Keratinocyte (primary cell): ENCODE measurements at regions not wholly inside any gene's neighbourhood (a gene's known extent, or its start where the extent isn't known, plus 50 kb on each side); places are given as distances from the start of the nearest gene placed in this dataset.

Experiments used
- DNase-seq: peaks from one replicate; pipeline ENCODE4 v3.0.0-alpha.2; 2011; ENCODE audit warnings: low read depth, missing footprints, low spot score
- FAIRE-seq: peaks from 2 replicates; lab custom pipeline; 2011; peaks lifted over from hg19 to GRCh38; lab: Jason Lieb, UNC
- H2AFZ ChIP-seq: 2 replicates; pipeline ENCODE4 v1.6.0; 2012; ENCODE audit warnings: low read length, control low read depth, inconsistent platforms; ENCODE audit not compliant: control insufficient read depth
- H3K27ac ChIP-seq: 2 replicates; pipeline ENCODE4 v1.5.1; 2011; ENCODE audit warnings: low read length; ENCODE audit not compliant: control insufficient read depth, insufficient read depth
- H3K27me3 ChIP-seq: 3 replicates; pipeline ENCODE4 v1.6.0; 2011; ENCODE audit warnings: low read length; ENCODE audit not compliant: control insufficient read depth, insufficient read depth; ENCODE audit errors: extremely low read depth
- H3K36me3 ChIP-seq, 2 experiments: 2 replicates in 1 of 2; 3 replicates in 1 of 2; pipeline ENCODE4 v1.5.1; 2011; ENCODE audit warnings: low read length in 2 of 2, mild to moderate bottlenecking in 1 of 2; ENCODE audit not compliant: control insufficient read depth in 2 of 2, insufficient read depth in 2 of 2; ENCODE audit errors: extremely low read depth in 1 of 2
- H3K4me1 ChIP-seq: 3 replicates; pipeline ENCODE4 v1.5.1; 2011; ENCODE audit warnings: low read length; ENCODE audit not compliant: control insufficient read depth, insufficient read depth; ENCODE audit errors: extremely low read depth
- H3K4me2 ChIP-seq: 3 replicates; pipeline ENCODE4 v1.6.0; 2011; ENCODE audit warnings: low read depth, low read length; ENCODE audit not compliant: control insufficient read depth, insufficient read depth; ENCODE audit errors: extremely low read depth
- H3K4me3 ChIP-seq, 3 experiments: fragments of 200-600 bp in 1 of 3; sonication (generic) in 1 of 3; 2 replicates in 2 of 3; 3 replicates in 1 of 3; pipeline ENCODE4 v1.5.1; 2011 to 2016; ENCODE audit warnings: low read length in 3 of 3, mild to moderate bottlenecking in 3 of 3, control low read depth in 2 of 3, inconsistent platforms in 1 of 3, low read depth in 1 of 3, mixed read lengths in 1 of 3, mixed run types in 1 of 3, moderate library complexity in 1 of 3; ENCODE audit not compliant: control insufficient read depth in 2 of 3, insufficient read depth in 2 of 3; ENCODE audit errors: extremely low read depth in 1 of 3
- H3K79me2 ChIP-seq: 2 replicates; pipeline ENCODE4 v1.6.0; 2012; ENCODE audit warnings: low read length; ENCODE audit not compliant: control insufficient read depth, insufficient read depth
- H3K9ac ChIP-seq: 3 replicates; pipeline ENCODE4 v1.6.0; 2011; ENCODE audit warnings: low read length; ENCODE audit not compliant: control insufficient read depth, insufficient read depth; ENCODE audit errors: extremely low read depth
- H3K9me1 ChIP-seq: 3 replicates; pipeline ENCODE4 v1.6.0; 2011; ENCODE audit warnings: low read length; ENCODE audit not compliant: control insufficient read depth, insufficient read depth; ENCODE audit errors: extremely low read depth
- H3K9me3 ChIP-seq: 2 replicates; pipeline ENCODE4 v1.5.1; 2012; ENCODE audit warnings: low read depth, low read length; ENCODE audit not compliant: control insufficient read depth
- H4K20me1 ChIP-seq: 3 replicates; pipeline ENCODE4 v1.6.0; 2011; ENCODE audit warnings: low read length; ENCODE audit not compliant: control insufficient read depth, insufficient read depth; ENCODE audit errors: extremely low read depth
- CTCF ChIP-seq, 3 experiments: IDR thresholded peaks in 1 of 3; conservative IDR thresholded peaks in 1 of 3; optimal IDR thresholded peaks in 1 of 3; 2 replicates in 2 of 3; 3 replicates in 1 of 3; pipeline versions ENCODE3 to v1.5.1; 2011; ENCODE audit warnings: low read length in 3 of 3, mild to moderate bottlenecking in 3 of 3, moderate library complexity in 2 of 3, control low read depth in 1 of 3, inconsistent platforms in 1 of 3; ENCODE audit not compliant: insufficient read depth in 2 of 3; ENCODE audit errors: extremely low read depth in 1 of 3
- EZH2 ChIP-seq: IDR thresholded peaks from one replicate; pipeline ENCODE4 v1.6.1; 2012; ENCODE audit warnings: inconsistent platforms, mild to moderate bottlenecking, low read length, moderate library complexity
- dilution Hi-C: fragments of 300-500 bp; cut with MboI; formaldehyde crosslinking; loops from one replicate; pipeline ENCODE4 v1.7.0; 2020; ENCODE audit warnings: low sequenced_read_pairs; ENCODE audit not compliant: extremely low pct_ligation_motif_present

DNA sequence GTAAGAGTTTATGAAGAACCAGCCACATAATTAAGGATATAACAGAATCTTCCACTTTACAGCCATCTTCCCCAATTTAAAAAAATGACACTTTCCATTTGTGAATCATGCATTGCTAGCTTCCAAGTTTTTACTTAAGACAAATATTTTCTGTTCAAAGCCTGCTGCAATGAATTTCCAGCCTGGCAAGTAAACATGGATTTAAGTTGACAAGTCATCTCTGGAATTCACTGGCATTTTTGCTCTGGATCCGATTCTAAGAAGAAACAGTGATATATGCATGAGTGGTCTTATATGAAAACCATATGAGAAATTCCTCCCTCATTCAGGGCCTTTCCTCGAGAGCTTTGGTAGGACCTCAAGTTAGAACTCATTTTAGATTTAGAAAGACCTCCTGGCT, 116.1 kb upstream of the CDCA7L start:
- H2AFZ ChIP-seq: no peak overlapping the region
- peaks cover 3% of the 10 kb centered on the region for H3K27me3 ChIP-seq
- no peak overlapping the region for H3K4me3 ChIP-seq
- H3K4me1 ChIP-seq: no peaks in the 10 kb centered on the region
- no peak for DNase-seq
- dilution Hi-C loops: no loop called here
- no peaks in the 10 kb centered on the region for H3K79me2 ChIP-seq
- H3K9ac ChIP-seq: no peak overlapping the region
- no peak for FAIRE-seq
- H3K4me2 ChIP-seq: no peak overlapping the region
- no peaks in the 10 kb centered on the region for H3K36me3 ChIP-seq
- H3K9me3 ChIP-seq: no peaks in the 10 kb centered on the region
- H4K20me1 ChIP-seq: no peaks in the 10 kb centered on the region
- no peak overlapping the region for H3K27ac ChIP-seq
- H3K9me1 ChIP-seq: no peaks in the 10 kb centered on the region
- no peak for TF ChIP-seq CTCF (optimal IDR thresholded peaks at IDR 0.05 in 1 of 3, IDR thresholded peaks at IDR 0.05 in 1 of 3, conservative IDR thresholded peaks at IDR 0.05 in 1 of 3; ENCODE audit: extremely low read depth in 1 of 3, insufficient read depth in 2 of 3, low read length in 3 of 3)
- no peak for TF ChIP-seq EZH2

DNA sequence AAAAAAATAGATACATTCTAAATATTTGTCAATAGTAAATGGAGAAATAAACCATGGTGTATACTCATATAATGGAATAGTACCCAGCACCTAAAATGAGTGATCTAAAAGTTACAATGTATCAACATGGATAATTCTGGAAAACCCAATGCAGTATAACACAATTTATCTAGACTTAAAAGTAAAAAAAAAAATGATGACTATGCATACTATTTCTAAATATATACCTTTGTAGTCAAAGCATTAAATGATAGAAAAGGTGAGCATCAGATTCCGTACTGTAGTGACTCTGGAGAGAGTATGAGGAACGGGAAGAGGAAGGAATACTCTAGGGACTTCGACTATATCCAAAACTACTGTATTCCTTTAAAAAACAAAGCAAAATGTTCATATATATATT, 115.2 kb upstream of the CDCA7L start:
- DNase-seq (no peak), FAIRE-seq (no peak)
- Histone ChIP-seq H4K20me1 (no peaks in the 10 kb centered on the region), H3K4me2 (no peak overlapping the region), H2AFZ (no peak overlapping the region), H3K9me1 (no peaks in the 10 kb centered on the region), H3K4me1 (no peaks in the 10 kb centered on the region), H3K27me3 (peaks cover 3% of the 10 kb centered on the region), H3K9ac (no peak overlapping the region), H3K4me3 (no peak overlapping the region), H3K27ac (no peak overlapping the region), H3K79me2 (no peaks in the 10 kb centered on the region), H3K36me3 (no peaks in the 10 kb centered on the region), H3K9me3 (no peaks in the 10 kb centered on the region)
- dilution Hi-C loops: no loop called here
- no peak for TF ChIP-seq CTCF (optimal IDR thresholded peaks at IDR 0.05 in 1 of 3, IDR thresholded peaks at IDR 0.05 in 1 of 3, conservative IDR thresholded peaks at IDR 0.05 in 1 of 3; ENCODE audit: extremely low read depth in 1 of 3, insufficient read depth in 2 of 3, low read length in 3 of 3)
- TF ChIP-seq EZH2: no peak
